Natural killer cell (primary cell): ENCODE measurements at regions not wholly inside any gene's neighbourhood (a gene's known extent, or its start where the extent isn't known, plus 50 kb on each side); places are given as distances from the start of the nearest gene placed in this dataset.

Source experiments
- ATAC-seq, 3 donors: fragments of 150-1000 bp in 2 of 3; fragments of 200-7000 bp in 1 of 3; cut with Tn5 transposase; 1 replicate in 1 of 3; 2 replicates in 2 of 3; pipeline ENCODE4 v1.10.0; 2021; ENCODE audit warnings: mild to moderate bottlenecking in 2 of 3, moderate library complexity in 2 of 3
- DNase-seq, 2 donors: peaks; one replicate each; pipeline versions ENCODE4 v3.0.0 to v3.0.0-alpha.2; 2013 to 2021; ENCODE audit warnings: mixed read lengths in 1 of 2
- H3K27ac ChIP-seq: one replicate; pipeline ENCODE4 v1.5.1; 2013; ENCODE audit warnings: mild to moderate bottlenecking, low read length
- H3K27me3 ChIP-seq: one replicate; pipeline ENCODE4 v1.6.1; 2013; ENCODE audit warnings: low read length; ENCODE audit not compliant: control insufficient read depth, insufficient read depth
- H3K36me3 ChIP-seq: one replicate; pipeline ENCODE4 v1.6.1; 2013; ENCODE audit warnings: low read length; ENCODE audit not compliant: control insufficient read depth, insufficient read depth
- H3K4me1 ChIP-seq: one replicate; pipeline ENCODE4 v1.6.1; 2013; ENCODE audit warnings: low read length; ENCODE audit not compliant: control insufficient read depth, insufficient read depth
- H3K4me3 ChIP-seq: one replicate; pipeline ENCODE4 v1.5.1; 2013; ENCODE audit warnings: low read length
- H3K9me3 ChIP-seq: one replicate; pipeline ENCODE4 v1.6.1; 2013; ENCODE audit warnings: low read length; ENCODE audit not compliant: control insufficient read depth, insufficient read depth
- H3K27ac Mint-ChIP-seq, 2 donors: one replicate each; pipeline ENCODE4 v1.8.0; 2022; ENCODE audit warnings: mild to moderate bottlenecking in 2 of 2, mixed read lengths in 2 of 2, moderate library complexity in 1 of 2
- H3K27me3 Mint-ChIP-seq, 2 donors: one replicate each; pipeline ENCODE4 v1.8.0; 2022; ENCODE audit warnings: low read depth in 2 of 2, mixed read lengths in 2 of 2
- H3K36me3 Mint-ChIP-seq: one replicate; pipeline ENCODE4 v1.8.0; 2022; ENCODE audit warnings: mixed read lengths
- H3K4me1 Mint-ChIP-seq, 2 donors: one replicate each; pipeline ENCODE4 v1.8.0; 2022; ENCODE audit warnings: mixed read lengths in 2 of 2
- H3K4me3 Mint-ChIP-seq: one replicate; pipeline ENCODE4 v1.8.0; 2022; ENCODE audit warnings: mild to moderate bottlenecking, moderate library complexity, mixed read lengths
- H3K9me3 Mint-ChIP-seq, 2 donors: one replicate each; pipeline ENCODE4 v1.8.0; 2022; ENCODE audit warnings: mixed read lengths in 2 of 2
- WGBS: methylation state at CpG from one replicate; pipeline ENCODE4 v1.1.7; 2013; ENCODE audit warnings: missing lambda C conversion rate; ENCODE audit not compliant: insufficient coverage; 5-methylcytosine and 5-hydroxymethylcytosine counted together
- intact Hi-C: fragments of 100-400 bp; cut with micrococcal nuclease; formaldehyde crosslinking; loops from one replicate; pipeline ENCODE4 v1.14.2; 2022
- TF ChIP-seq, protein P1 (sequence below): fragments of 200-600 bp; IDR thresholded peaks from one replicate; pipeline ENCODE4 v1.8.0; 2022; ENCODE audit warnings: antibody characterized with exemption

DNA sequence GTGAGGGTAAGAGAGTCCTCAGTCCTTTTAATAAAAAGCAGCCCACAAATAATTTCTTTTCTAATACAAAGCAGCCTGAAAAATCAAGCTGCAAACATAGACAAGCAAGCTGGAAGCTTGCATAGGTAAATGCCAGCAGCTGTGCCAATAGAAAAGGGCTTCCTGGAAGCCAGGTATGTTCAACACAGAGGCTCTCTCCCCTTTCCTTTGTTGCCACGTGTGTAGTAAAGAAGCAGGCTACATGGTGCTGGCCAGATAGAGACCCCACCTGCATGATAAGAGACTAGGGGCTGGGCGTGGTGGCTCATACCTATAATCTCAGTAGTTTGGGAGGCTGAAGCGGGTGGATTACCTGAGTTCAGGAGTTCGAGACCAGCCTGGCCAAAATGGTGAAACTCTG lies 50.1 kb upstream of the ERRFI1 start:
- Histone ChIP-seq H3K27ac (no peak overlapping the region), H3K27me3 (no peaks in the 10 kb centered on the region), H3K4me1 (no peaks in the 10 kb centered on the region), H3K9me3 (no peaks in the 10 kb centered on the region), H3K4me3 (no peak overlapping the region), H3K36me3 (no peaks in the 10 kb centered on the region)
- H3K36me3 Mint-ChIP-seq = no peaks in the 10 kb centered on the region
- no peak for ATAC-seq
- intact Hi-C loops = no loop called here
- no peak overlapping the region for H3K27ac Mint-ChIP-seq
- no peak for DNase-seq
- WGBS = 93% methylated on average over 4 of the region's 4 CpGs
- no peaks in the 10 kb centered on the region for H3K4me1 Mint-ChIP-seq
- TF ChIP-seq, protein P1, sequence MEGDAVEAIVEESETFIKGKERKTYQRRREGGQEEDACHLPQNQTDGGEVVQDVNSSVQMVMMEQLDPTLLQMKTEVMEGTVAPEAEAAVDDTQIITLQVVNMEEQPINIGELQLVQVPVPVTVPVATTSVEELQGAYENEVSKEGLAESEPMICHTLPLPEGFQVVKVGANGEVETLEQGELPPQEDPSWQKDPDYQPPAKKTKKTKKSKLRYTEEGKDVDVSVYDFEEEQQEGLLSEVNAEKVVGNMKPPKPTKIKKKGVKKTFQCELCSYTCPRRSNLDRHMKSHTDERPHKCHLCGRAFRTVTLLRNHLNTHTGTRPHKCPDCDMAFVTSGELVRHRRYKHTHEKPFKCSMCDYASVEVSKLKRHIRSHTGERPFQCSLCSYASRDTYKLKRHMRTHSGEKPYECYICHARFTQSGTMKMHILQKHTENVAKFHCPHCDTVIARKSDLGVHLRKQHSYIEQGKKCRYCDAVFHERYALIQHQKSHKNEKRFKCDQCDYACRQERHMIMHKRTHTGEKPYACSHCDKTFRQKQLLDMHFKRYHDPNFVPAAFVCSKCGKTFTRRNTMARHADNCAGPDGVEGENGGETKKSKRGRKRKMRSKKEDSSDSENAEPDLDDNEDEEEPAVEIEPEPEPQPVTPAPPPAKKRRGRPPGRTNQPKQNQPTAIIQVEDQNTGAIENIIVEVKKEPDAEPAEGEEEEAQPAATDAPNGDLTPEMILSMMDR = no peak
- H3K27me3 Mint-ChIP-seq = peaks cover 11 to 13% of the 10 kb centered on the region in 2 donors
- H3K4me3 Mint-ChIP-seq = no peak overlapping the region
- no peaks in the 10 kb centered on the region for H3K9me3 Mint-ChIP-seq
